Type B pancreatic cell (in vitro differentiated cells): ENCODE measurements at regions not wholly inside any gene's neighbourhood (a gene's known extent, or its start where the extent isn't known, plus 50 kb on each side); places are given as distances from the start of the nearest gene placed in this dataset.
A peak's percentile ranks its signal among the peaks of the same experiment; 100 is the strongest.

Source experiments
- DNase-seq: peaks from one replicate; pipeline ENCODE4 v3.0.0; 2021; ENCODE audit warnings: mixed read lengths; ENCODE audit not compliant: unreplicated experiment; ENCODE audit errors: extremely low spot score
- H3K27ac Mint-ChIP-seq: 2 replicates; pipeline ENCODE4 v1.8.0; 2021; ENCODE audit warnings: mild to moderate bottlenecking, mixed read lengths
- H3K27me3 Mint-ChIP-seq: 2 replicates; pipeline ENCODE4 v1.8.0; 2021; ENCODE audit warnings: mixed read lengths
- H3K36me3 Mint-ChIP-seq: 2 replicates; pipeline ENCODE4 v1.8.0; 2021; ENCODE audit warnings: mixed read lengths
- H3K4me1 Mint-ChIP-seq: one replicate; pipeline ENCODE4 v1.8.0; 2021; ENCODE audit warnings: mixed read lengths; ENCODE audit not compliant: unreplicated experiment
- H3K4me3 Mint-ChIP-seq: 2 replicates; pipeline ENCODE4 v1.8.0; 2021; ENCODE audit warnings: mild to moderate bottlenecking, mixed read lengths
- H3K9me3 Mint-ChIP-seq: 2 replicates; pipeline ENCODE4 v1.8.0; 2021; ENCODE audit warnings: mixed read lengths
- CTCF ChIP-seq: fragments of 200-600 bp; sonication (generic); conservative IDR thresholded peaks from 2 replicates; pipeline ENCODE4 v1.5.0; 2021; ENCODE audit warnings: antibody characterized with exemption, mild to moderate bottlenecking

GRCh38 chr9:91067306-91067860 is 265.8 kb downstream of the SYK start:
- peaks cover 3% of the 10 kb centered on the region for H3K36me3 Mint-ChIP-seq
- H3K4me1 Mint-ChIP-seq = peaks cover 5% of the 10 kb centered on the region
- no peaks in the 10 kb centered on the region for H3K9me3 Mint-ChIP-seq
- no peak for TF ChIP-seq CTCF
- no peak overlapping the region for H3K27ac Mint-ChIP-seq
- DNase-seq = peak; percentile 40
- peaks cover 3% of the 10 kb centered on the region for H3K27me3 Mint-ChIP-seq
- H3K4me3 Mint-ChIP-seq = no peak overlapping the region

GRCh38 chr9:91071184-91071990 is 269.8 kb downstream of the SYK start:
- H3K27ac Mint-ChIP-seq = no peak overlapping the region
- no peak for TF ChIP-seq CTCF
- no peaks in the 10 kb centered on the region for H3K9me3 Mint-ChIP-seq
- no peak overlapping the region for H3K4me3 Mint-ChIP-seq
- peaks cover 3% of the 10 kb centered on the region for H3K27me3 Mint-ChIP-seq
- peaks cover 9% of the 10 kb centered on the region for H3K4me1 Mint-ChIP-seq
- DNase-seq = no peak
- H3K36me3 Mint-ChIP-seq = peaks cover 3% of the 10 kb centered on the region

- H3K27me3 Mint-ChIP-seq = no peaks in the 10 kb centered on the region
- peaks cover 9% of the 10 kb centered on the region for H3K4me1 Mint-ChIP-seq
- no peak for TF ChIP-seq CTCF
- no peaks in the 10 kb centered on the region for H3K9me3 Mint-ChIP-seq
- no peak overlapping the region for H3K27ac Mint-ChIP-seq
- no peaks in the 10 kb centered on the region for H3K36me3 Mint-ChIP-seq
- no peak overlapping the region for H3K4me3 Mint-ChIP-seq
- no peak for DNase-seq
Observed at GRCh38 chr9:91073049-91073810, 271.6 kb downstream of the SYK start.

- Mint-ChIP-seq H3K27ac (no peak overlapping the region), H3K9me3 (no peaks in the 10 kb centered on the region), H3K27me3 (no peaks in the 10 kb centered on the region), H3K4me3 (no peak overlapping the region), H3K4me1 (peaks cover 9% of the 10 kb centered on the region), H3K36me3 (no peaks in the 10 kb centered on the region)
- DNase-seq = no peak
- TF ChIP-seq CTCF = no peak
Observed at GRCh38 chr9:91073811-91074771, 272.5 kb downstream of the SYK start.

- no peaks in the 10 kb centered on the region for H3K36me3 Mint-ChIP-seq
- no peak overlapping the region for H3K27ac Mint-ChIP-seq
- no peak overlapping the region for H3K4me3 Mint-ChIP-seq
- DNase-seq = no peak
- TF ChIP-seq CTCF = no peak
- H3K9me3 Mint-ChIP-seq = no peaks in the 10 kb centered on the region
- peaks cover 9% of the 10 kb centered on the region for H3K4me1 Mint-ChIP-seq
- H3K27me3 Mint-ChIP-seq = no peaks in the 10 kb centered on the region
Observed at GRCh38 chr9:91074866-91075265, 273.2 kb downstream of the SYK start.
